Adrenal gland (tissue), 5 donors: ENCODE measurements at regions not wholly inside any gene's neighbourhood (a gene's known extent, or its start where the extent isn't known, plus 50 kb on each side); places are given as distances from the start of the nearest gene placed in this dataset.

Experiments
- POLR2A ChIP-seq, 2 donors: fragments of 450-650 bp; IDR thresholded peaks; one replicate each; pipeline ENCODE4 v1.6.1; 2017; ENCODE audit warnings: antibody characterized with exemption in 2 of 2, mild to moderate bottlenecking in 2 of 2, moderate library complexity in 1 of 2
- TF ChIP-seq, protein P1 (sequence below), 6 experiments: fragments of 450-650 bp in 4 of 6; fragments of 200-600 bp in 2 of 6; sonication (generic) in 1 of 6; IDR thresholded peaks; 1 replicate in 5 of 6; 2 replicates in 1 of 6; pipeline versions ENCODE4 v1.5.1 to v1.8.0; 2016 to 2021; ENCODE audit warnings: antibody characterized with exemption in 6 of 6, mild to moderate bottlenecking in 2 of 6, moderate library complexity in 1 of 6
- donor health status: DM: no; HTN: no; CAD: no.

GRCh38 chr6:168195712-168196111, 116.7 kb upstream of the FRMD1 start:
- TF ChIP-seq, protein P1, sequence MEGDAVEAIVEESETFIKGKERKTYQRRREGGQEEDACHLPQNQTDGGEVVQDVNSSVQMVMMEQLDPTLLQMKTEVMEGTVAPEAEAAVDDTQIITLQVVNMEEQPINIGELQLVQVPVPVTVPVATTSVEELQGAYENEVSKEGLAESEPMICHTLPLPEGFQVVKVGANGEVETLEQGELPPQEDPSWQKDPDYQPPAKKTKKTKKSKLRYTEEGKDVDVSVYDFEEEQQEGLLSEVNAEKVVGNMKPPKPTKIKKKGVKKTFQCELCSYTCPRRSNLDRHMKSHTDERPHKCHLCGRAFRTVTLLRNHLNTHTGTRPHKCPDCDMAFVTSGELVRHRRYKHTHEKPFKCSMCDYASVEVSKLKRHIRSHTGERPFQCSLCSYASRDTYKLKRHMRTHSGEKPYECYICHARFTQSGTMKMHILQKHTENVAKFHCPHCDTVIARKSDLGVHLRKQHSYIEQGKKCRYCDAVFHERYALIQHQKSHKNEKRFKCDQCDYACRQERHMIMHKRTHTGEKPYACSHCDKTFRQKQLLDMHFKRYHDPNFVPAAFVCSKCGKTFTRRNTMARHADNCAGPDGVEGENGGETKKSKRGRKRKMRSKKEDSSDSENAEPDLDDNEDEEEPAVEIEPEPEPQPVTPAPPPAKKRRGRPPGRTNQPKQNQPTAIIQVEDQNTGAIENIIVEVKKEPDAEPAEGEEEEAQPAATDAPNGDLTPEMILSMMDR (IDR thresholded peaks at IDR 0.05): no peak
- no peak for TF ChIP-seq POLR2A (IDR thresholded peaks at IDR 0.05)
